OCI-LY3 (cell line): ENCODE measurements at regions not wholly inside any gene's neighbourhood (a gene's known extent, or its start where the extent isn't known, plus 50 kb on each side); places are given as distances from the start of the nearest gene placed in this dataset.

ENCODE experiments used
- CTCF ChIP-seq: fragments of 200-600, 300-600 bp; sonication (generic); IDR thresholded peaks from 2 replicates; pipeline ENCODE4 v1.5.1; 2014; ENCODE audit warnings: antibody characterized with exemption, low read length, low read depth
- EZH2phosphoT487 ChIP-seq: fragments of 200-600 bp; shearing (Covaris generic); IDR thresholded peaks from 2 replicates; pipeline ENCODE4 v1.6.1; 2018; ENCODE audit warnings: antibody characterized with exemption, mixed run types, low read depth

- TF ChIP-seq CTCF (no peak), EZH2phosphoT487 (no peak)
Observed at GRCh38 chr6:87798393-87799278, 96.6 kb upstream of the AKIRIN2 start.
